ENCODE measurements at regions not wholly inside any gene's neighbourhood (a gene's known extent, or its start where the extent isn't known, plus 50 kb on each side); places are given as distances from the start of the nearest gene placed in this dataset.

DNA sequence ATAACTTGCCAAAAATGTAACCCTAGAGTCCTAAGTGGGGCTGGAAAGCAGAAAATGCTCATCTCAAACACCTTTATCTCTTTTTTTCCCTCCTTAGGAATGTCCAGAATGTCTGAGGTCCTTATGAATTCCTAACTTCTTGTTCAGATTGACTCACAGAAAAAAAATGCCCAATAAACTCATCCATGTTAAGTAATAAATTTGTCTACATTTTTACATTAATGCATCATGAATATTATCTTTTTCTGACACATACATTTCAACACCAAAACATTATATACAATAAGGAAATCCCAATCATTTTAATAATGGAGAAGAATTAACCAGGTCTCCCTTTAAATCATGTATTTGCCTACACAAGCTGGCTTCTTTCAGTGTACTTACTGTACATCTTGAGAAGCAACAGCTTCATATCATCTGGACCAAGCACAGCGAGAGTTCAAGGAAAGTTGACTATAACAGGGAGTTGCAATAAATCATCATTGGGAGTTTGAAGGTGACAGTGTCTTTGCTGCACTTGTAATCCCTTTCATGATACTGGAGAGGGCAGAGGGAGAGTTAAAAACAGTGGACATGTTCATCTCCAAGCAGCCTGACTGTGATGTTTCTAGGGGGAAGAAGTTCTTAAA lies 565.2 kb downstream of the LTN1 start:
- Mint-ChIP-seq H3K4me3 (no peak overlapping the region), H3K4me1 (peaks cover 0 to 6% (median 2%) of the 10 kb centered on the region in 4 donors), H3K9me3 (no peaks in the 10 kb centered on the region), H3K36me3 (no peaks in the 10 kb centered on the region), H3K27ac (no peak overlapping the region), H3K27me3 (peaks cover 0 to 1% of the 10 kb centered on the region in 2 donors)
- no peak for DNase-seq
- ChIA-PET POLR2A (ENCODE audit: partially characterized antibody) (no interaction called here), CTCF (ENCODE audit: partially characterized antibody) (no interaction called here)
- intact Hi-C loops (cut with micrococcal nuclease) = no loop called here
- Histone ChIP-seq H3K27ac (ENCODE audit: low read depth, low read length) (no peak overlapping the region), H3K36me3 (ENCODE audit: insufficient read depth, low read length) (no peaks in the 10 kb centered on the region), H3K9me3 (ENCODE audit: control insufficient read depth in 1 of 2, low read length in 2 of 2) (no peaks in the 10 kb centered on the region), H3K27me3 (ENCODE audit: insufficient read depth, low read length) (no peaks in the 10 kb centered on the region), H3K4me3 (ENCODE audit: low read length in 2 of 2) (no peak overlapping the region), H3K4me1 (ENCODE audit: insufficient read depth, low read length) (no peaks in the 10 kb centered on the region)

DNA sequence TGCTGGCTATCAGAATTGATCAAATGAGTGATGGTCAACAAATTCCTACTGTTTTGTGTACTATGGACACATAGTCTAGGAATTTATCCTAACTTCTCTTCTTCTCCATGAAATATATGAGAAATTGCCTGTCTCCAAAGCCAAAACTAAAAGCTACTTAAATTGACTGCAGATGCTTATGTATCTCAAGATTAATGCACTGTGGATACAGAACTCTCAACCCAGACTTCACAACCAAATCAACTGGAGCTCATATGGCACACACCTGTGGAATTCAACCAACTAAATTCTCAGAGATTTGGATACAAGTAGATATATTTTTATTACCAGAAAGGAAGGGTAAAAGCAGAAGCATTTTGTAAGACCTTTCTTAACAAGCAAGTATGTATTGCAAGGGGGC lies 566.1 kb downstream of the LTN1 start:
- Histone ChIP-seq H3K27me3 (ENCODE audit: insufficient read depth, low read length) (no peaks in the 10 kb centered on the region), H3K36me3 (ENCODE audit: insufficient read depth, low read length) (no peaks in the 10 kb centered on the region), H3K9me3 (ENCODE audit: control insufficient read depth in 1 of 2, low read length in 2 of 2) (no peaks in the 10 kb centered on the region), H3K27ac (ENCODE audit: low read depth, low read length) (no peak overlapping the region), H3K4me1 (ENCODE audit: insufficient read depth, low read length) (no peaks in the 10 kb centered on the region), H3K4me3 (ENCODE audit: low read length in 2 of 2) (no peak overlapping the region)
- Mint-ChIP-seq H3K27me3 (peaks cover 0 to 1% of the 10 kb centered on the region in 2 donors), H3K27ac (no peak overlapping the region), H3K4me3 (no peak overlapping the region), H3K36me3 (no peaks in the 10 kb centered on the region), H3K9me3 (no peaks in the 10 kb centered on the region), H3K4me1 (peaks cover 0 to 6% (median 2%) of the 10 kb centered on the region in 4 donors)
- DNase-seq = no peak
- CTCF ChIA-PET (ENCODE audit: partially characterized antibody) = no interaction called here
- POLR2A ChIA-PET (ENCODE audit: partially characterized antibody) = no interaction called here
- intact Hi-C loops (cut with micrococcal nuclease) = no loop called here

DNA sequence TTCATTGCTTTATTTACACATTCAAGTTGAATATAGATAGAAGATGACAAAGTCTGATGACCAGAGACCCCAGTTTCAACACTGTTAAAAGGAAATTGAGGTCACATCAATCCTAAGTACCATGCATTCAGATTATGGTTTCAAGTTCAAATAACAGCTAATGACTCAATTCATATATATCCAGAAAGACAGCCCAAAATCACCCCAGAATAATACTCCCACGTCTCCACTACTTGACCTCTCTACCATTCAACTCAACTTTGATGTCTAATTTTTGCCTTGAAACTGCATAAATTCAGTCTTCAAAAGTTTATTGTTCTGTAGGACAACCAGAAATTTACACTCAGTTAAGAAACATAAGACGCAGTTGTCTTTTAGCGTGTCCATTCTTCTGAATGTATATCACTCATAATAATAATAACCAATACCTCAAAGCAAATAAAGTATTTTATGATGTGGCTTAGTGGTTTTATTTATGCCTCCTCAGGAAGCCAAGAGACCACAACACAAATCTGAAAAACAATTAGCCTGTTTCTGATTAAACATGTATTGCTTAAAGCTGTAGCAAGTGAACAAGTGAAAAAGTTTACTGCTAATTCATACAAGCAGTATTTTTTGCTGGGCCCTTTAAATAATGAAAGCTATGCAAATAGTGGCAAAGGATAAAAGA lies 569.0 kb downstream of the LTN1 start:
- Histone ChIP-seq H3K4me3 (ENCODE audit: low read length in 2 of 2) (no peak overlapping the region), H3K4me1 (ENCODE audit: insufficient read depth, low read length) (no peaks in the 10 kb centered on the region), H3K36me3 (ENCODE audit: insufficient read depth, low read length) (no peaks in the 10 kb centered on the region), H3K27me3 (ENCODE audit: insufficient read depth, low read length) (no peaks in the 10 kb centered on the region), H3K27ac (ENCODE audit: low read depth, low read length) (no peak overlapping the region), H3K9me3 (ENCODE audit: control insufficient read depth in 1 of 2, low read length in 2 of 2) (no peaks in the 10 kb centered on the region)
- Mint-ChIP-seq H3K27ac (no peak overlapping the region), H3K4me3 (no peak overlapping the region), H3K9me3 (no peaks in the 10 kb centered on the region), H3K36me3 (no peaks in the 10 kb centered on the region), H3K27me3 (peaks cover 0 to 1% of the 10 kb centered on the region in 2 donors), H3K4me1 (peaks cover 0 to 6% (median 2%) of the 10 kb centered on the region in 4 donors)
- DNase-seq = no peak
- intact Hi-C loops (cut with micrococcal nuclease) = no loop called here
- POLR2A ChIA-PET (ENCODE audit: partially characterized antibody) = no interaction called here
- CTCF ChIA-PET (ENCODE audit: partially characterized antibody) = no interaction called here

- intact Hi-C loops (cut with micrococcal nuclease) = no loop called here
- Mint-ChIP-seq H3K9me3 (no peaks in the 10 kb centered on the region), H3K36me3 (no peaks in the 10 kb centered on the region), H3K27ac (no peak overlapping the region), H3K4me3 (no peak overlapping the region), H3K4me1 (peaks cover 0 to 6% (median 2%) of the 10 kb centered on the region in 4 donors), H3K27me3 (peaks cover 0 to 1% of the 10 kb centered on the region in 2 donors)
- no peak overlapping the region for H3K27ac ChIP-seq (ENCODE audit: low read depth, low read length)
- no peaks in the 10 kb centered on the region for H3K4me1 ChIP-seq (ENCODE audit: insufficient read depth, low read length)
- POLR2A ChIA-PET (ENCODE audit: partially characterized antibody) = no interaction called here
- no peaks in the 10 kb centered on the region for H3K27me3 ChIP-seq (ENCODE audit: insufficient read depth, low read length)
- H3K36me3 ChIP-seq (ENCODE audit: insufficient read depth, low read length) = no peaks in the 10 kb centered on the region
- H3K4me3 ChIP-seq (ENCODE audit: low read length in 2 of 2) = no peak overlapping the region
- no peak for DNase-seq
- CTCF ChIA-PET (ENCODE audit: partially characterized antibody) = no interaction called here
- H3K9me3 ChIP-seq (ENCODE audit: control insufficient read depth in 1 of 2, low read length in 2 of 2) = no peaks in the 10 kb centered on the region
Measured at GRCh38 chr21:28421716-28422524, 570.8 kb downstream of the LTN1 start.

- CTCF ChIA-PET (ENCODE audit: partially characterized antibody) = no interaction called here
- Histone ChIP-seq H3K4me3 (ENCODE audit: low read length in 2 of 2) (no peak overlapping the region), H3K27me3 (ENCODE audit: insufficient read depth, low read length) (no peaks in the 10 kb centered on the region), H3K9me3 (ENCODE audit: control insufficient read depth in 1 of 2, low read length in 2 of 2) (no peaks in the 10 kb centered on the region), H3K27ac (ENCODE audit: low read depth, low read length) (no peak overlapping the region), H3K4me1 (ENCODE audit: insufficient read depth, low read length) (no peaks in the 10 kb centered on the region), H3K36me3 (ENCODE audit: insufficient read depth, low read length) (no peaks in the 10 kb centered on the region)
- Mint-ChIP-seq H3K27me3 (peaks cover 0 to 1% of the 10 kb centered on the region in 2 donors), H3K36me3 (no peaks in the 10 kb centered on the region), H3K27ac (no peak overlapping the region), H3K4me3 (no peak overlapping the region), H3K4me1 (peaks cover 0 to 6% (median 2%) of the 10 kb centered on the region in 4 donors), H3K9me3 (no peaks in the 10 kb centered on the region)
- POLR2A ChIA-PET (ENCODE audit: partially characterized antibody) = no interaction called here
- intact Hi-C loops (cut with micrococcal nuclease) = no loop called here
- DNase-seq = no peak
Measured at GRCh38 chr21:28419811-28420210, 572.9 kb downstream of the LTN1 start.

DNA sequence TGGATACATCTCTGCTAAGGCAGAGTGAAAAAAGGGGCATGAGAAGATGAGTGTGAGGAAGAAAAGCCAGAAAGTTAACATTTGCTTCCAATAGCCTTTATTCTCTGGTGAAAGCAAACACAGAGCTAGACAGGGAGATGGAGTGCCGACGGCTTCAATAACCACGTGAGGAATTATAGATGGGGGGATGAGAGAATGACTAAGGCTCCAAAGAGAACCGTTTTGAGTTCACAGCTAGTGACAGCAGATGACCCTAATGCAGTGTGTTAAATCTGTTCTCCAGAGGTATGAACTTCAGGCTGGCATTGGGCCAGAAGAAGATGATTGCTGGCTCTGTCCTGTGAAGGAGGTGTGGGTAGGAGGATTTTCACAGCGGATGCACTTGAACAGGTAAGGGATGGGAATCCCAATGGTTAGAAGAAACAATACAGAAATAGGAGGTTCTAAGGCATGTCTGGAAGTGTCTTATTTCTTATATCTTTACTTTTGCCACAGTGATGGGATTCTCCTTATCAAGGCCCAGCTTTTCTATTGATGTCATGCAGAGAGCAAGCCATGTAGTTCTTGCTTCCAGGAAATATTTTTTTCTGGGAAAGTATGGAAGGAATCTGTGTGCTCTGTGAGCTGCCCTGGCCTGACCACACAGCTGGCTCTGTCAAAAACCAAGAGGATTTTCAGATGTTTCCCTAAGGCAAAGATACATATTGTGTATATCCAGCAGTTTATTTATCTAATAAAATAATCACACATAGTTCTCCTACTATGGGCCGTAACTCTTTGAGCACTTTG lies 573.8 kb downstream of the LTN1 start:
- DNase-seq = no peak
- ChIA-PET POLR2A (ENCODE audit: partially characterized antibody) (no interaction called here), CTCF (ENCODE audit: partially characterized antibody) (interaction anchor here (1.4 kb wide), 1 partner anchor 9 kb away, joined by 3 read pairs; no protein-coding TSS in a partner anchor)
- Histone ChIP-seq H3K9me3 (ENCODE audit: control insufficient read depth in 1 of 2, low read length in 2 of 2) (no peaks in the 10 kb centered on the region), H3K36me3 (ENCODE audit: insufficient read depth, low read length) (no peaks in the 10 kb centered on the region), H3K4me3 (ENCODE audit: low read length in 2 of 2) (no peak overlapping the region), H3K4me1 (ENCODE audit: insufficient read depth, low read length) (no peaks in the 10 kb centered on the region), H3K27ac (ENCODE audit: low read depth, low read length) (no peak overlapping the region), H3K27me3 (ENCODE audit: insufficient read depth, low read length) (no peaks in the 10 kb centered on the region)
- Mint-ChIP-seq H3K27ac (no peak overlapping the region), H3K9me3 (no peaks in the 10 kb centered on the region), H3K4me1 (peaks cover 0 to 6% (median 2%) of the 10 kb centered on the region in 4 donors), H3K36me3 (no peaks in the 10 kb centered on the region), H3K4me3 (no peak overlapping the region), H3K27me3 (peaks cover 0 to 1% of the 10 kb centered on the region in 2 donors)
- intact Hi-C loops (cut with micrococcal nuclease) = no loop called here

DNA sequence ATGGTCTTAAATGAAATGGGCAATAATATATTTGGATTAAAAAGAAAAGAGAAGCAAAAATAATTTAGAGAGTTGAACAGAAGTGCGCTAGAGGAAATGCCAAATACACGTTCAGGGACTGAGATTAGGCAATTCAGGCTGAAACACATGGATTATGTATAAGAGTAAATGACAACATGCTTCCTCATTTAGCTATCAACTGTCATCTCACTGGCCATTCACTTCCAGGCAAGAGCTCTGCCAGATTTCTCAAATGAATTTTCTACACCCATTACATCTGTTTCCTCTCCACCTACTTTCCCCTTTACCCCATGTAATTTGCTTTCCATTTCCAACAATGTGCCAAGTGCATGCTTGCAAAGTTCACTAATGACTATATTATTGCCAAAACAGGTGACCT lies 582.4 kb downstream of the LTN1 start:
- ChIA-PET POLR2A (ENCODE audit: partially characterized antibody) (no interaction called here), CTCF (ENCODE audit: partially characterized antibody) (interaction anchor here (1.3 kb wide), 1 partner anchor 9 kb away, joined by 3 read pairs; no protein-coding TSS in a partner anchor)
- no peaks in the 10 kb centered on the region for H3K36me3 ChIP-seq (ENCODE audit: insufficient read depth, low read length)
- no peaks in the 10 kb centered on the region for H3K9me3 ChIP-seq (ENCODE audit: control insufficient read depth in 1 of 2, low read length in 2 of 2)
- no peak overlapping the region for H3K4me3 ChIP-seq (ENCODE audit: low read length in 2 of 2)
- Mint-ChIP-seq H3K4me3 (no peak overlapping the region), H3K36me3 (no peaks in the 10 kb centered on the region), H3K27me3 (no peaks in the 10 kb centered on the region), H3K9me3 (peaks cover 0 to 2% (median 0%) of the 10 kb centered on the region in 8 donors), H3K4me1 (no peaks in the 10 kb centered on the region), H3K27ac (no peak overlapping the region)
- no peak overlapping the region for H3K27ac ChIP-seq (ENCODE audit: low read depth, low read length)
- H3K4me1 ChIP-seq (ENCODE audit: insufficient read depth, low read length) = no peaks in the 10 kb centered on the region
- DNase-seq = no peak
- no peaks in the 10 kb centered on the region for H3K27me3 ChIP-seq (ENCODE audit: insufficient read depth, low read length)
- intact Hi-C loops (cut with micrococcal nuclease) = no loop called here

Data from CD4-positive, alpha-beta memory T cell (primary cell).